DOHH2 (cell line): ENCODE measurements at regions not wholly inside any gene's neighbourhood (a gene's known extent, or its start where the extent isn't known, plus 50 kb on each side); places are given as distances from the start of the nearest gene placed in this dataset.

Experiments
- CTCF ChIP-seq: fragments of 200-600 bp; sonication (generic); IDR thresholded peaks from one replicate; pipeline ENCODE4 v1.5.1; 2014; ENCODE audit warnings: antibody characterized with exemption, mild to moderate bottlenecking, low read depth, low read length; ENCODE audit not compliant: poor library complexity, severe bottlenecking
- EZH2phosphoT487 ChIP-seq: fragments of 200-600 bp; sonication (generic); IDR thresholded peaks from 2 replicates; pipeline ENCODE4 v1.6.1; 2017; ENCODE audit warnings: borderline replicate concordance, mild to moderate bottlenecking, antibody characterized with exemption, low read length, moderate library complexity, mixed read lengths

- TF ChIP-seq CTCF, result no peak
- no peak for TF ChIP-seq EZH2phosphoT487
Observed at GRCh38 chr20:57759724-57760123, 49.9 kb upstream of the PMEPA1 start.
